OCI-LY1 (cell line): ENCODE measurements at regions not wholly inside any gene's neighbourhood (a gene's known extent, or its start where the extent isn't known, plus 50 kb on each side); places are given as distances from the start of the nearest gene placed in this dataset.
"Not testable (repeated sequence)": the region's sequence is repeated elsewhere in the genome, so short reads cannot be mapped to it uniquely, and the experiment has no call there.

Experiments
- H2AFZ ChIP-seq: fragments of 200-600 bp; sonication (generic), shearing (Covaris generic); 2 replicates; pipeline ENCODE4 v1.6.0; 2014; ENCODE audit warnings: antibody characterized with exemption, mild to moderate bottlenecking, low read length
- H3F3A ChIP-seq: fragments of 200-600 bp; sonication (generic), shearing (Covaris generic); 2 replicates; pipeline ENCODE4 v1.6.0; 2014; ENCODE audit warnings: mild to moderate bottlenecking, antibody characterized with exemption, low read length, moderate library complexity; ENCODE audit not compliant: insufficient read depth
- H3K27ac ChIP-seq: fragments of 200-600 bp; sonication (generic); 2 replicates; pipeline ENCODE4 v1.5.1; 2014; ENCODE audit warnings: low read length, mixed run types, mild to moderate bottlenecking, low read depth; ENCODE audit not compliant: poor library complexity, severe bottlenecking
- H3K27me3 ChIP-seq: fragments of 200-600 bp; sonication (generic); 2 replicates; pipeline ENCODE4 v1.6.0; 2014; ENCODE audit warnings: antibody characterized with exemption, mild to moderate bottlenecking, low read length, moderate library complexity; ENCODE audit not compliant: insufficient read depth
- H3K36me3 ChIP-seq: fragments of 200-600 bp; sonication (generic); 2 replicates; pipeline ENCODE4 v1.6.1; 2014; ENCODE audit warnings: mild to moderate bottlenecking, antibody characterized with exemption, low read length, moderate library complexity, mixed read lengths; ENCODE audit not compliant: insufficient read depth
- H3K4me1 ChIP-seq: fragments of 200-600 bp; sonication (generic); 2 replicates; pipeline ENCODE4 v1.5.1; 2014; ENCODE audit warnings: mild to moderate bottlenecking, low read length, moderate library complexity; ENCODE audit not compliant: insufficient read depth, severe bottlenecking
- H3K4me2 ChIP-seq: fragments of 200-600 bp; sonication (generic), shearing (Covaris generic); 2 replicates; pipeline ENCODE4 v1.6.1; 2014; ENCODE audit warnings: low read length
- H3K4me3 ChIP-seq: fragments of 200-600 bp; sonication (generic); 2 replicates; pipeline ENCODE4 v1.5.1; 2014; ENCODE audit warnings: low read length, low read depth, mild to moderate bottlenecking, mixed read lengths; ENCODE audit not compliant: poor library complexity, severe bottlenecking
- H3K79me2 ChIP-seq: fragments of 200-600 bp; shearing (Covaris generic); 2 replicates; pipeline ENCODE4 v1.6.1; 2016; ENCODE audit warnings: mixed run types, low read length, mixed read lengths; ENCODE audit not compliant: insufficient read depth
- H3K9ac ChIP-seq: fragments of 200-600 bp; sonication (generic), shearing (Covaris generic); 2 replicates; pipeline ENCODE4 v1.6.1; 2014; ENCODE audit warnings: mild to moderate bottlenecking, low read length, mixed read lengths
- H3K9me2 ChIP-seq: fragments of 200-600 bp; sonication (generic), shearing (Covaris generic); 2 replicates; pipeline ENCODE4 v1.6.1; 2014; ENCODE audit warnings: low read depth, mild to moderate bottlenecking, low read length, mixed read lengths
- H3K9me3 ChIP-seq: fragments of 200-600 bp; shearing (Covaris generic); 2 replicates; pipeline ENCODE4 v1.6.1; 2014; ENCODE audit warnings: low read length, mixed read lengths
- H4K20me1 ChIP-seq: fragments of 200-600 bp; sonication (generic), shearing (Covaris generic); 2 replicates; pipeline ENCODE4 v1.6.0; 2016; ENCODE audit warnings: mild to moderate bottlenecking, low read length; ENCODE audit not compliant: insufficient read depth
- CTCF ChIP-seq: fragments of 200-600 bp; sonication (generic), shearing (Covaris generic); IDR thresholded peaks from 2 replicates; pipeline ENCODE4 v1.5.1; 2017; ENCODE audit warnings: mild to moderate bottlenecking, antibody characterized with exemption, low read length, moderate library complexity, mixed read lengths
- EZH2 ChIP-seq: fragments of 200-600 bp; sonication (generic), shearing (Covaris generic); IDR thresholded peaks from 2 replicates; pipeline ENCODE4 v1.8.0; 2017; ENCODE audit warnings: borderline replicate concordance, mixed run types, mild to moderate bottlenecking, antibody characterized with exemption, low read length, moderate library complexity, mixed read lengths

GRCh38 chr16:60771138-60771537 is 1265.1 kb downstream of the CDH8 start:
- H3K79me2 ChIP-seq, result no peaks in the 10 kb centered on the region
- no peak overlapping the region for H3K27ac ChIP-seq
- TF ChIP-seq EZH2, result no peak
- no peak for TF ChIP-seq CTCF
- H2AFZ ChIP-seq, result no peak overlapping the region
- no peaks in the 10 kb centered on the region for H3K27me3 ChIP-seq
- H3K4me3 ChIP-seq, result no peak overlapping the region
- no peaks in the 10 kb centered on the region for H3K4me1 ChIP-seq
- H4K20me1 ChIP-seq, result no peaks in the 10 kb centered on the region
- no peaks in the 10 kb centered on the region for H3K9me2 ChIP-seq
- no peak overlapping the region for H3K4me2 ChIP-seq
- no peak overlapping the region for H3K9ac ChIP-seq
- no peaks in the 10 kb centered on the region for H3K36me3 ChIP-seq
- H3F3A ChIP-seq, result no peaks in the 10 kb centered on the region
- no peaks in the 10 kb centered on the region for H3K9me3 ChIP-seq

GRCh38 chr16:60770384-60770783 is 1265.9 kb downstream of the CDH8 start:
- not testable (repeated sequence) for H3K4me3 ChIP-seq, H3K27me3 ChIP-seq, H3K27ac ChIP-seq, H3K9ac ChIP-seq, H3F3A ChIP-seq, H3K9me3 ChIP-seq, H3K79me2 ChIP-seq, H3K36me3 ChIP-seq, H2AFZ ChIP-seq, H3K9me2 ChIP-seq, H4K20me1 ChIP-seq, H3K4me1 ChIP-seq, H3K4me2 ChIP-seq

GRCh38 chr16:60763869-60764268 is 1272.4 kb downstream of the CDH8 start:
- Histone ChIP-seq H4K20me1 (no peaks in the 10 kb centered on the region), H3K9me2 (no peaks in the 10 kb centered on the region), H3K4me2 (no peak overlapping the region), H3K79me2 (no peaks in the 10 kb centered on the region), H2AFZ (no peak overlapping the region), H3K27ac (no peak overlapping the region), H3F3A (no peaks in the 10 kb centered on the region), H3K36me3 (no peaks in the 10 kb centered on the region), H3K4me1 (no peaks in the 10 kb centered on the region), H3K9me3 (no peaks in the 10 kb centered on the region), H3K27me3 (no peaks in the 10 kb centered on the region), H3K4me3 (no peak overlapping the region), H3K9ac (no peak overlapping the region)
- no peak for TF ChIP-seq CTCF
- TF ChIP-seq EZH2, result no peak

- no peaks in the 10 kb centered on the region for H3K9me2 ChIP-seq
- H3K27me3 ChIP-seq, result no peaks in the 10 kb centered on the region
- no peaks in the 10 kb centered on the region for H3K9me3 ChIP-seq
- H3K4me1 ChIP-seq, result no peaks in the 10 kb centered on the region
- H4K20me1 ChIP-seq, result no peaks in the 10 kb centered on the region
- H3K79me2 ChIP-seq, result no peaks in the 10 kb centered on the region
- H3F3A ChIP-seq, result no peaks in the 10 kb centered on the region
- H3K27ac ChIP-seq, result no peak overlapping the region
- no peak overlapping the region for H2AFZ ChIP-seq
- TF ChIP-seq CTCF (no peak), EZH2 (no peak)
- no peak overlapping the region for H3K4me2 ChIP-seq
- H3K36me3 ChIP-seq, result no peaks in the 10 kb centered on the region
- H3K9ac ChIP-seq, result no peak overlapping the region
- H3K4me3 ChIP-seq, result no peak overlapping the region
Measured at GRCh38 chr16:60755907-60756306, 1280.3 kb downstream of the CDH8 start.
